GM13977 (cell line): ENCODE measurements at regions not wholly inside any gene's neighbourhood (a gene's known extent, or its start where the extent isn't known, plus 50 kb on each side); places are given as distances from the start of the nearest gene placed in this dataset.
"Not testable (repeated sequence)": the region's sequence is repeated elsewhere in the genome, so short reads cannot be mapped to it uniquely, and the experiment has no call there.

ENCODE experiments used
- DNase-seq: peaks from one replicate; pipeline ENCODE4 v3.0.0; 2012; ENCODE audit warnings: low spot score
- in situ Hi-C: fragments of 300-500 bp; cut with MboI; formaldehyde crosslinking; loops from one replicate; pipeline ENCODE4 v1.12.0; 2022; ENCODE audit warnings: low sequenced_read_pairs, low pct_unique_long_range_greater_than_20kb, mixed read lengths, inconsistent platforms; ENCODE audit not compliant: unreplicated experiment
- TF ChIP-seq, protein P1 (sequence below): IDR thresholded peaks from 2 replicates; pipeline ENCODE4 v1.5.1; 2012; ENCODE audit warnings: mild to moderate bottlenecking, control low read depth; ENCODE audit not compliant: insufficient read depth; ENCODE audit errors: extremely low read depth, missing control alignments

DNA sequence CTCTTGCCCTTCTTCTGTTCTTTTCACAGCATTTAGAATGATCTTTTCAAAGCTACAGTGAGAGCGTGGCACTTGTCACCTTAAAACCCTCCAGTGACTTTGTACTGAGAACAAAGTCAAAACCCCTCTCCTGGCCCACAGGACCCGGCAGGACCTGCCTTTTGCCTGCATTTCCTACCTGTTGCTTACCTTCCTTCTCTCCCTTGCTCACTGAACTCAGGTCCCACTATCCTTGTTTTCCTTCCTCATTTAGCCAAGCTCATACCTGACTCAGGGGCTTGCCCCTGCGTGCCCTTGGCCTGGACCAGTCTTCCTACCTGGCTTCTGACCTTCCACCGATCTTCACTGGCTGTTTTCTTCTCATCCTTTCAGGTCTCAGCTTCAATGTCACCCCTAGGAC, 112.3 kb upstream of the PRMT8 start:
- TF ChIP-seq, protein P1, sequence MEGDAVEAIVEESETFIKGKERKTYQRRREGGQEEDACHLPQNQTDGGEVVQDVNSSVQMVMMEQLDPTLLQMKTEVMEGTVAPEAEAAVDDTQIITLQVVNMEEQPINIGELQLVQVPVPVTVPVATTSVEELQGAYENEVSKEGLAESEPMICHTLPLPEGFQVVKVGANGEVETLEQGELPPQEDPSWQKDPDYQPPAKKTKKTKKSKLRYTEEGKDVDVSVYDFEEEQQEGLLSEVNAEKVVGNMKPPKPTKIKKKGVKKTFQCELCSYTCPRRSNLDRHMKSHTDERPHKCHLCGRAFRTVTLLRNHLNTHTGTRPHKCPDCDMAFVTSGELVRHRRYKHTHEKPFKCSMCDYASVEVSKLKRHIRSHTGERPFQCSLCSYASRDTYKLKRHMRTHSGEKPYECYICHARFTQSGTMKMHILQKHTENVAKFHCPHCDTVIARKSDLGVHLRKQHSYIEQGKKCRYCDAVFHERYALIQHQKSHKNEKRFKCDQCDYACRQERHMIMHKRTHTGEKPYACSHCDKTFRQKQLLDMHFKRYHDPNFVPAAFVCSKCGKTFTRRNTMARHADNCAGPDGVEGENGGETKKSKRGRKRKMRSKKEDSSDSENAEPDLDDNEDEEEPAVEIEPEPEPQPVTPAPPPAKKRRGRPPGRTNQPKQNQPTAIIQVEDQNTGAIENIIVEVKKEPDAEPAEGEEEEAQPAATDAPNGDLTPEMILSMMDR, result no peak
- in situ Hi-C loops, result no loop called here
- no peak for DNase-seq

- TF ChIP-seq, protein P1, result no peak
- in situ Hi-C loops, result no loop called here
- no peak for DNase-seq
Observed at GRCh38 chr12:3379079-3379478, 111.9 kb upstream of the PRMT8 start.

GRCh38 chr12:3380200-3381043, 110.6 kb upstream of the PRMT8 start:
- in situ Hi-C loops, result no loop called here
- TF ChIP-seq, protein P1, result no peak
- DNase-seq, result no peak

DNA sequence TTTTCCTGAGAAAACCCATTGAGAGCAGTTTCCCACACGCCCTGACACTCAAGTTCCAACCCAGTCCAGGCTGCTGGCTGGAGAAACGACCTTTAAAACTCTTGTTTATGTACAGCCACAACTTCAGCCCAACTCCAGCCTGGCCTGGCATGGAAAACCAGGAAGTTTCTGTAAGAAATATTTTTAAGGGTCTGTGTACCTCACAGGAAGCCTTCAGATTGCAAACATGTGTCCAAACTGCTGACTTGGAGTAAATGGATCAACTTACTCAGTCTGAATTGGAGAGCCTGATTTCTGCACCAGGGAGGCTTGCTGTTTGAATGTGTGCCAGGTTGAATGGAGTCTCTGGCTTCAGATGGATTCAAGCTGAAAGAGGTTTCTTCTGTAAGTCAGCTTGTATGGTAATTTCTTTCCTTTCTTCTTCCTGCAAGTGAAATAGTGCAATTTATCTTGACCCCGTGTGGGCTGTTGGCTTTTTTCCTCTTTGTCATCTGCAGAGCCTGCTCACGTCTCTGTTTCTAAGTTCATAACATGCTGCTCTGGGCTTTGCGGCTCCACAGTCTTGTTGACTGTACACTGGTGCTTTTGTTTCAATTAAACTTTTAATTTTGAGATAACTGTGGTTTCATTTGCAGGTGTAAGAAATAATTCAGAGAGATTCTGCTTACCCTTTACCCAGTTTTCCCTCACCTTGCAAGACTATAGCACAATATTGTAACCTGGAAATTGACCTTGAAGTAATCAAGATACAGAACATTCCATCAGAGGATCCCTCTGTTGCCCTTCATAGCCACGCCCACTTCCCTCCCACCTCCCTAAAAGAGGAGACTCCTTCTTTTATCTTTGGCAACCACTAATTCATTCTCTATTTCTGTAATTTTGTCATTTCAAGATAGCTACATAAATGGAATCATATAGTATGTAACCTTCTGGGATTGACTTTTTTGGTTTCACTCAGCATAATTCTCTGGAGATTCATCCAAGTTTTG, 109.7 kb upstream of the PRMT8 start:
- DNase-seq, result no peak
- in situ Hi-C loops, result no loop called here
- TF ChIP-seq, protein P1, result no peak

- in situ Hi-C loops, result no loop called here
- TF ChIP-seq, protein P1, result no peak
- no peak for DNase-seq
Observed at GRCh38 chr12:3389986-3390385, 101.0 kb upstream of the PRMT8 start.

- in situ Hi-C loops, DNase-seq: not testable (repeated sequence)
Observed at GRCh38 chr12:3397596-3397995, 93.4 kb upstream of the PRMT8 start.
